GM12892 (cell line): ENCODE measurements at regions not wholly inside any gene's neighbourhood (a gene's known extent, or its start where the extent isn't known, plus 50 kb on each side); places are given as distances from the start of the nearest gene placed in this dataset.

Experiments
- POLR2A ChIP-seq: IDR thresholded peaks from 2 replicates; pipeline ENCODE4 v1.6.1; 2011; ENCODE audit warnings: low read depth, low read length, control low read depth
- POLR2AphosphoS5 ChIP-seq: IDR thresholded peaks from 2 replicates; pipeline ENCODE4 v1.6.1; 2011; ENCODE audit warnings: low read depth, low read length, control low read depth

DNA sequence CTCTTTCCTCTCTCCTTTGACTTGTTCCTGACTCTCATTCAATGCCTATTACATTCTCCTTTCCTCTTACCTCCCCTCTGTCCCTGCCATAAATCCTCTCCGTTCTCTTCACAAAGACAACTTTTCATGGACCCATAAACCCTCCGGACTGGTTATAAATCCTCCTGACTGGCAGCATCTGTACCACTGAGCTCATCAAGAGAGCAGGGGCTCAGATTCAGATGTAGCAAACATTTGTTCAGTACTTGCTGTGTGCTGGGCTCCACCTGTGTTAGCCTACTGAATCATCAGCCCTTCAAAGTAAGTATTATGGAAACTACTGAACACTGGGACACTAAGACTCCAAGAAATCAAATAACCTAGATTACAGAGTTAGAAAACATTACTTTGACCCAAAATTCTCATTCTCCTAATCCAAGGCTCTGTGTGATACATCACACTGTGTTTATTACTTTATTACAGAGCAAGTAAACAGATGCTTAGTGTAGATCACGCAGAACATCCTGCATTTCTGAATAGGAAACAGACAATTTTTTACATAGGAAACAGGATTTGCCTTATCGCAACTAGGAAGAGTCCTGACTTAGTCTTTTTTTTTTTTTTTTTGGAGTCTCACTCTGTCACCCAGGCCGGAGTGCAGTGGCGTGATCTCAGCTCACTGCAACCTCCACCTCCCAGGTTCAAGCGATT lies 108.6 kb upstream of the PDE1C start:
- TF ChIP-seq POLR2AphosphoS5 (no peak), POLR2A (no peak)
